ENCODE measurements at regions not wholly inside any gene's neighbourhood (a gene's known extent, or its start where the extent isn't known, plus 50 kb on each side); places are given as distances from the start of the nearest gene placed in this dataset.

DNA sequence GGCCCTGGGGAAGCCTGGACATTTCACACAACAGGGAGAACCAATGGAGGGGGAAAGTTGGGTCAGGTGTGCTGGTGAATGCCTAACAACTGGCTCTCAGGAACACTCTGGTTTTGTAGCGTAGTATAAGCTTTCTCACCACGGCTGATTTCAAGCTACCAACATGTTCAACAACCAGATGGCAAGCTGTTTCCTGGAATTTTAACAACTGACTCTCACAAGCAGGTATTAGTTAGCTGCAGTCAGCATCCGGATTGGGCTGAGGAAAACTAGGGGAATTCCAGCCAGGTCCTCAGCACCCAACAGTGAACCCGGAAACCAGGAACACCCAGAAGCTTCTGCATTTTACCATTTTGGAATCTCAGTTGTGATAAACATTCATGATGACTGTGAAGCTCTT is 162.3 kb upstream of the CAMK1G start:
- no peak for DNase-seq

DNA sequence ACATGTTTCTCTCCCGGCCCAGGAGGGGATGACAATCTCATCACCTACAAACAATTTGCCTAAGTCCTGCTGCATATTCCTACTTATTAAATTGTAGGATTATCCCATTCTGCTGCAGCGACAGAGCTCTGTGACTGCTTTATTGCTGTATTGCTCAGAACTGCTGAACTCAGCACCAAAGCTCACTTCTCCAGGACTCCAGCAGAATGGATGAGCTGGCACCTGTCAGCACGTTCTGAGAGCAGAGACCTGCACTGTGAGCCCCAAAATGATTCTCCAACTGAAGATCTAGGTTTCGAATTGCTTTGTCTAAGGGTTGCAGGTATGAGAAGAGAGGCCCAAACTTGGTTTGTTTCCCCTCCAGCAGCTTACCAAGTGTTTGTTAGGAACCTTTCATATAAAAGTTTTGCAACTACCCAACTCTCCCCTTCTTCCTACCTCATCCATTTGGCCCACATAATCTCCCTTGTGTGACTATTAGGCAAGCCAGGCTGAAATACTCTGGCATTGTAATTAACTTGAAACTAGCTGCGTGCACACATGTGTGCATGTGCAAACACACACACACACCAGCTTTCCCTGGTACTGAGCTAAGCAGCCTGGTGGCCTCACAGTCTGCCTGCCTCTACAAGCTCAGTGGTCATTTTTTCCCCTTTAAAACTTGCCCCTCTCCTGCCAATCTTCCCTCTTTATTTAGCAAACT is 161.4 kb upstream of the CAMK1G start:
- DNase-seq, result no peak

DNA sequence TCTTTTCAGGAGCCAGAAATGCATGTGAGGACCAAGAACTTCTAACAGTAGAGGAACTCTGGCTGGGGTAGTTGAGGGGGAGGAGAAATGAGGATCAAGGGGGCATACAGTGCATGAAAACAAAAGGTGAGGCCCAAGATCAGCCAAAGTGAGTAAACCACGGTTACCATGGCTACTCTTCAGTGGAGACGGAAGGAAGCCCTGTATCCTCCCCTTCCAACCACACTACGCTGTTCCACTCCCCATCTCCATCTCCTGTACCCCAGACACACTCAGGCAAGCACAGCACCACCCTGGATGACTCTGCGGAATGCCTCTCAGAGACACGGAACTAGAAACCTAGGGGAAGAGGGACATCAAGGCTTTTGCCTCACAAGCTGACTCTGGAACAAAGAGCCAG is 157.6 kb upstream of the CAMK1G start:
- no peak for DNase-seq

DNA sequence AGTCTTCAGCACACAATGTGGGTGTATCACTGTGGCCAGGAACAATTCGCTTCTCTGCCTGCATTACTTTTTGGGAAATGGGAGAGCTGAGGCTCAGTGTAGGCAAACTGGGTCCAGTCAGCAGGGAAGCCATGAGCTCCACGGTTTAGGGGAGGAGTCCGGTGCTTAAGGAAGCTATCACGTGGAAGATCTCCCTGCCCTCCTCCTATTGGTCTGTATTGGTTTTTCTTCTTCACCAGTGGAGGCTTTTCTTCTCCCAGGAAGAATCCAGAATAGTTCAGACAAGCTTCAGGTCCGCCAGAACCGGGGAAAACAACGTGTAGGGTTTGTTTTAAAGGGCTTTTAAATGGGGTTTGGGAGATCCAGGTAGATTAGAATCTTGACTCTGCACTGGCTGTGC is 156.2 kb upstream of the CAMK1G start:
- no peak for DNase-seq

DNA sequence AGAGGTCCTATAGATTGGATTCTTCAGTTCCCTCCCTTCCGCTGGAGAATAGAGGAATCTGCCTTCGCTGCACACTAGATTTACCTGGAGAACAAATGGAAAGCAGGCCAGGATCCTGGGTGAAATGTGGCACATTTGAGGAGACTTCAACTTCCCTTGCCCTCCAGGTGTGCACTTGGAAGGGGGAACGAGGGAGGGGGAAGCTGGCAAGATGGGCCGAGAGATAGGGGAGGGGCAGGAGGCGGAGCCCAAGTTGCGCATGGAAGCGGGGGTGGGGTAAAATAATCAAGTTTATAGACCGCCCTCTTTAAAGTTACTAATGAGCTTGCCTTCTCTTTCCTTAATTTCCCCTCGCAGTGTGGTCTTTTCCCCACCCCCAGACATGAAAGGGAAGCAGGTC is 155.7 kb upstream of the CAMK1G start:
- DNase-seq, result no peak

DNA sequence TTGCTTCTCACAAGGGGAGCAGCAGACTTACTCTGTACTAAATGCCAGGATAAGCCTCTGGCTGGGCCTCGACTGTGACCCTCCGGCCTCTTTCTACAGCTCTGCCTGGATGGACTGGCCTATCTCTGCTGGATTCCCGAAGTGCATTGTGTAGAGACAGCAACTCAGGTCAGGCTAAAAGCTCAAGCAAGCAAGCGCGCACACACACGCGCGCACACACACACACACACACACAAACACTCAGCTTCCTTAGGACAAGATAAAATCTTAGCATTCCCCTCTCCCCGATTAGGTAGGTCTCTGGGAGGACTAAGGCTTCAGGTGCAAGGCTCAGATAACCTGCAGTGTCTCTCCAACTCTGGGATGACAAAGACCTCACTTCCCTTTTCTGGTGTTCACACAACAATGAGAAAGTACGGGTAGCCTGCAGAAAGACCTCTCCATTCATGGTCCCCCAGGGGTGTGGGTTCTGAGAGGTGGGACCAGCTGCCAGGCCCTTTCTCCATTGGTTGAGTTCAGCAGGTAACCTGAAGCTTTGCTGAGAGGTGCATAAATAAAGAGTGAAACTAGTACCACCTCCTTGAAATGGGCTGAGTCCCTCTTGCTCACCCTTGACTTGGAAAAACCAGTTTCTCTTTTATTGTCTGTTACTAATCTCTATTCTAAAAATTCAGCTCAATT is 155.1 kb upstream of the CAMK1G start:
- DNase-seq, result no peak

DNA sequence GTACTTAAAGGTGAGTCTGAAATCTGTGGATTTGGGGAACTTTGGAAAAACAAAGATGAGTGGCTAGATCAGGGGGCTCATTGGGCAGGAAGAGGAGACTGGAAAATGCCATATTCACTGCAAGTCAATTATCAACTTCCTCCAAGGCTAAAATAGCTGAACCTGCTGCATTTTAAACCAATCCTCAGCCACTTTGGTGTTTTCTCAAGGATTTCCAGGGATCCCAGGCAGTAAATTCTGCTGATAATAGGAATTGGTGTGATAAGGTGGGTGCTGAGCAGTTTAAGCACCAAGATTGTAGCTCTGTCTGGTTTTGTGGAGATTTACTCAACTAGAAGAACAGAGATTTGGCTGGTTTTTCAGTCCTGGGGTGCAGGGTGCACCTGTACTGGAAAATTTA is 153.9 kb upstream of the CAMK1G start:
- DNase-seq, result no peak

DNA sequence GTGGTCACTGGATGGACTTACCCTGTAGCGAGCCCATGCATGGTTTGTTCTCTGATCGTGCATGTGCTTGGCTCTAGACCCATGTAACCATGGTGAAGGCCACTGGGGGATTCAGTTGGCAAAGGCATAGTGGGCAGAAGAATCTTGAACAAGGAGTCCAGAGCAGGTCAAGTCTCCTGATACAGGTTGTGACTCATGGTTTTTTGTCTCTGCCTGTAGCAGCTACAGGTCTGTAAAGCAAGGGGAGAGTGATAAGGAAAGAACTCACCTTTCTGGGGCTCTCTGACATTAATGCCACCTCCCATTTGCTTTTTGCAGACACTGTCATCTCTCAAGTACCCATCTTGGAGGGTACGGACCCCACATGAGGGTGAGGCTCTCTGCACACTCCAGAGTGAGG is 153.4 kb upstream of the CAMK1G start:
- DNase-seq, result no peak

DNA sequence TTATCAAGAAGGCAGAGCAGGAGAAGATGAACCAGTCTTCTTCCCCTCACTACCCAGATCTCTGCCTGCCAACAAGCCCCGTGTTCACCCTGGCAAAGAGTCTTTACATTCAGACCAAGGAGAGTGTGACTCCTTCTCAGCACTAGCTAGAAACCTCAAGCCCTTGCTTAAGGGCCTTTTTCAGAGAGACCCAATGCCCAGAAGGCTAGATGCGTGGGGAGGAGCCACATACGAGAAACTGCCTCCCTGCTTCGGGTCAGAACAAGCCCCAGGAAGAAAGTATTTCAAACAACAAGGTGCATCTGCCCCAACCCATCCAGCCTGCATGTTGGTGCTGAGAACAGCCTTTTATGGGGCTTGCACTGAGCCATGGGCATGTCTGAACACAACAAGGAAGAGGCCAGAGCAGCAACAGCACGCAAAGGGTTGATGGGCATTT is 152.7 kb upstream of the CAMK1G start:
- no peak for DNase-seq

DNA sequence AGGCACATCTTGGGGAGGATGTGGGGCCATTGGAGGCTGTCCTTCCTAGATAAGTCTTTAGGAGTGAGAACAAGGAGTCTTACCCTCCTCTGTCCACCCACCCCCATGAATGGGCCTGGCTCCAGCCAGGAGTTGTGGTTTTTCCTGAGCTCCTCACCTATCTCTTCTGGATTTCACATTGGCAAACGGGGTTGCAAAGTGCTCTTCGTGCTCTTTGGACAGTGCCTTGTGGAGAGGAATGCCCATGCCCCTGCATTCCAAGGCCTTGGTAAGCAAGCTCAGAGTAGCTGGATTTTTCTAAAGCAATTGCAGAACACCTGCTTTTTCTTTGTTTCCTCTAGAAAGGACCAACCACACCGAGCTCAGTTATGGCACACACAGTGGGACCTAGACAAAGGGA is 152.1 kb upstream of the CAMK1G start:
- DNase-seq, result no peak

DNA sequence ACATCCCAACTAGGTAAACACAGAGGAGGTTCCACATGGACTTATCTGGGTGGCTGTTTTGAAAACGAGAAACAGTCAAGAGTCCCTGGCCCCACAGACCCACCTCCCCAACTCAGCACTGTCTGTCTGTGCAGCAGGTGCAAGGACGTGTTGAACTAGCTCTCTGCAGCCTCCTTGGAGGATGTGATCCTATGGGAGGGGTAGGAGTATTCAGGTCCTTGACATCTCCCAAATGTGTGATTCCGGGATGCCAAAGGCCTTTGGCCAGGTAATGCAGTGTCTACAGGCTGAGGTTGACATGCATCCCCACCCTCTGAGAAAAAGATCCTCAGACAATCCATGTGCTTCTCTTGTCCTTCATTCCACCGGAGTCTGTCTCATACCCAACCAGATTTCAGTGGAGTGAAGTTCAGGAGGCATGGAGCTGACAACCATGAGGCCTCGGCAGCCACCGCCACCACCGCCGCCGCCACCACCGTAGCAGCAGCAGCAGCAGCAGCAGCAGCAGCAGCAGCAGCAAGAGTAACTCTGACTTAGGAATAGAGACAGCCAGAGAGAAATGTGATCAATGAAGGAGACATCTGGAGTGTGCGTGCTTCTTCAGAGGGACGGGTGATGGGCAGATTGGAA is 151.6 kb upstream of the CAMK1G start:
- DNase-seq, result no peak

DNA sequence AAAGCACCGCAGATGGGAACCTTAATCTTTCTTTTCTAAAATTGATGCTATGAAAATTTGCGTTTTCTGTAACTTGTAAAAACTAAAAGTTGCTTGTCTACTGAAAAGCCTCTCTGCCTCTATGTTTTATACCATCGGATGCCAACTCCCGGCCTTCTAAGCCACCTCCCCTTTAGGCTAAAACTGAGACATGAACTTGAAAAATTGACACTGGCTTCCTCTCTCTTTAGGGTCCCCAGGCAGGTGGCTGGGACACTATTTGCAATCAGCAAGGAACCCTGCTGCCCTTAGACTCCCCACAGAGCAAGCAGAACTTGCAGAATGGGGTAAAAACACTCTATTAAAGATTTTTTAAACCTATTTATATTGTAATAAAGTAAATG is 151.1 kb upstream of the CAMK1G start:
- no peak for DNase-seq

DNA sequence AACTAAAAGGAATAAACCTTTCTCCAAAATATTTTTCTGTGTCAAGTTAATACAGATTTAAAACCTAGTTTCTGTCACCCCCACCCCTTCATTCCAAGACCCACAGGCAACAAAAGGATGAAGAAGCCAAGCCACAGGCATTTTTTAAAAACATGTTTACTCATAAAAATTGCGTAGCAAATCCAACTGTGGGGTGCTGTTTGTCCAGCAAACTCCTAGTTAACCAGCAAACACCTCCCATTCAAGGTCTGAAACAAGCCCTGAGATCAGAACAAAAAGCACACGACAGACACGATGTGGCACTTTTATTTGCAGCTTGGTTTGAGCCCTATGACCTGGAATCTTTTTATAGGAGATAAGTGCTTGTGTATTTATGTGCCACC is 149.9 kb upstream of the CAMK1G start:
- DNase-seq, result no peak

DNA sequence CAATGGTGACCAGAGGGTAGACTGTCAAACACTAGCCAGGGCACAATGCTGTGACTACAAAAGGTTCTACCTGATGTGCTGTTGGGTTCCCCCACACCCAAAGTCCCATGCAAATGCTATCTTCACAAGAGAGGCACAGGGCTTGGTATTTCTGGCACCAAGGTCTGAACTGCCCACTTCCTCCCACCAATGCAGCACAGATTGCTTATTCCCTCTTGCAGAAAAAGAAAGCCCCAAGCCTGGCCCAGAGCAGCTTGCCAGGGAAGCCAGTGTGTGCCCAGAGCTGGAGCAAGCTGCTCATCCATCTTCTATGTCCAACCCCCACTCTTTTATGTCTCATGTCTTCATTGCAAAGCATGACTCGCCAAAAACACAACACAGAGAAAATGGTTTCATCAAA is 149.4 kb upstream of the CAMK1G start:
- DNase-seq, result no peak

DNA sequence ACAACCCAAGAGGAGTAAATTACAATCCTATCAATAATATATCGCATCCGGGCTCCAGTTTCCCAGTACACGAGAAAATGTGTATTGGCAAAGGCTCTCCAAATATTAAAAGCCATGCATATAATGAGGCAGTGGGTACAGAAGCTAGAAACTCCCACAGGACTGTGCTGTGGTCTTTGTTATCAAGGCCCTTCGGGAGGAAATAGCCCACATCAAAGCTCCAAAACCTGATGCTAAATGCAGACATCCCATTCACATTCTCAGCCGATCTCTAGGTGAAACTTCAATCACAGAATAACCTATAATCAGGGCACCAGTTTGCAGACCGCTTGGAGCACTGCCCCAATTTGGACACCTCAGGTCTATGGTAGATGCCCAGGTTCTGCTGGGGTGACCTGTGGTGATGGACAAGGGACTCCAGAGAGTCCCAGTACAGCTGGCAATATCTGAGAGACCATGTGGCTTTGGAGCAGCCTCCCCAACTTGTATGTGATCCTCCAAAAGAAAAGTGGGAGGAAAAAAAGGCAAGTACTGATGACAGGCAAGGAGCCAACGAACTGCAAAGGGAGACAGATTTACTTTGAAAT is 148.8 kb upstream of the CAMK1G start:
- no peak for DNase-seq

DNA sequence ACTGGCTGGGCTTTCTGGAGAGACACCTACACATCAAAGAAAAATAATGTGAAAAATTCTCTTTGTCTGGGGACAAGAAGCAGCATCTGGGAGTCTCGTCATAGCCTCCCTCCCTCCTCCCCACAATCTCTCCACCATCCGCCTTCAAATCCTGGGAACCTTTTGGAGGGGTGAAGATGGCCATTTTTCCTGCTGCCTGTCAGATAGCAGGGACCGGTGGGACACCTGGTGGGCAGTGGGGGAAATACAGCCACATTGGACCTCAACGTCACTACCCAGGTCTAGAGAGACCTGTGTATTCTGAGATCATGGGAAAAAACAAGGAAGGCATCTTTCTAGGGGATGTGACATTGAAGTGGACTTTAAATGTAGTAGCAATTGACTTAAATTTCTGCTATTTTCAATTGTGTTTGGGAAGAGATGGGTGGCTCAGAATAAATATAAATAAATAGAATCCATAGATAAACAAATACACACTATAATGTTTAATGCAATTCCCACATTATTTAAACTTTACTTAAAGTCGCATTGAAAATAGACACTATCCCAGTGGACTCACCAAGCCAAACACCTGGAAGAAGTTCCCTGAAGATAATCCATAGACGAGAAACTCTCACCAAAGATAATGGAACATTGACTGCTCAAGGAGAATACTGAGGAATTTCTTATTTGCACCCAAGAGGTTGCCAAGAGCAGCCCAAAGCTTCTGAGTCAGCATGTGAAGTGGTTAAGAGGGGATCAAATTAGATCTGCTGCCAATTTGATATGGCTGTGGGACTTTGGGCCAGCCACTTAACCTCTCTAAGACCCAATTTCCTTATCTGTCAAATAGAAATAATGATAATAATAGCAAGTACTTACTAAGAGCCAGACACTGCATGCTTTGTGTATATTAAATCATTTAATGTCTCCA is 147.6 kb upstream of the CAMK1G start:
- DNase-seq, result no peak

DNA sequence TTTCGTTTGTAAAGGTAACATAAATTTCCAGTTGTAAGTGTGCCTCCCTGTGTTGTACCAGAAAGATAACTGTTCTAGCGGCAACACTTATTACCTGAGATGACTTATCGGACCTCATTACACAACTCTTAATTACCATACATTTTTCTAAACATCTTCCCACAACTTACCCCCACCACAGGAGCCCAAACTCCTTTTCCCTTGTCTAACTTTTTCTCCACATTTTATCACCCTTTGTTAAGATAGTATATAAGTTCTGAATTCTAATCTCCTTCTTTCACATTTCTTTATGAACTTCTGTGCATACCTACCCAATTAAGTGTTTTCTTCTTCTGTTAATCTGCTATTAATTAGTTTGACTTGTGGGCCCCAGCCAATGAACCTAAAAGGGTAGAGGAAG is 143.7 kb upstream of the CAMK1G start:
- no peak for DNase-seq

DNA sequence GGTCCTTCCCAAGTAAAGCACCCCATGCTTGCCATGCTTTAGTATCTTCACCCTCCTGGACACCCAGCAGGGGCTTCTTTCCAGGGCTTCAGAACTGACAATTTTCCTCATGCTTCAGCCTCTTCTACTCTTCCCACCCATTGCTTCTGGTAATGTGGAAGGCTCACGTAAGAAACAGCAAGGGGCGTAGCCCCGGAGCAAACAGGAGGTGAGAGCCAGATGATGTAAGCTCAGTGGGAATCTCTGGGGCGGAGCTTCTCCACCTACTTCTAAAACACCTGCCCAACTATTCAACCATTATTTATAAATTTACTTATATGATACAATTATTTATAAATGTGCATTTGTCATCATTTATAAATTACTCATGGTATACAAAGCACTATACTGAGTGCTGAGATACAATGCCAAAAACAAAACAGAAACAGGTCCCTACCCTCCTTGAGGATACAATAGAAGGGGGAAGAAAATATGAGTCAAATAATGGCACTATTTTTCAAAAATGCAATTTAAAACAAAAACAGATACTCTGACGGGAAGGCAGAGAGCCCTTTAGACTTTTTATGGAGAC is 140.1 kb upstream of the CAMK1G start:
- DNase-seq, result no peak

DNA sequence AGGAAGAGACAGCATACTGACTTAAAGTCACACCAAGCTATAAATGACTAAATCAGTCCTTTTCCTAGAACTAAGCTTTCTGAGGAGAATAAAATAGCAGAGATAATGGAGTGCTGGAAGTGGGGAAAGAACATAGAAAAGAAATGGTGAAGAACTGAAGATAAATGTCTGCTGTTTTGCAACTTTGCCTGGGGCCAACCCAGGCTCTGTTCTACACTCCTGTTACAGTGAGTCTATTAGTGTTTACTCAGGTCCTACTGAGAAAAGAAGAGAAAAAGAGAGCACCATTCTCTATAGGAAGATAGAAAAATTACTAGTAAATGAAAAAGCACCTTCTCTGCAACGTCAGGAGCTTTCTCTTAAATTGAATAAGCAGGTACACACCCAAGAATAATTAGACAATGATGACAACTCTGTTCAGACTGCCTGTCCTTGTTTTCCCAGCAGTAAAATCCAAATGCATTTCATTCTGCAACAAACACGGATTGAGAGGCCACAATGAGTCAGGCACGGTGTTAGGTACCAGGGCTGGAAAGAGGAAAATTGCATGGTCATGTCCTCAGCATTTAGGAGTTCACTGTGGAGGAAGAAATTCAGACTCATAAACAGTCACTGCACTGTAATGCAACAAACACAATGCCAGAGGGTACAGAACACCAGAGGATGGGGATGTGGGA is 139.4 kb upstream of the CAMK1G start:
- DNase-seq, result no peak

DNA sequence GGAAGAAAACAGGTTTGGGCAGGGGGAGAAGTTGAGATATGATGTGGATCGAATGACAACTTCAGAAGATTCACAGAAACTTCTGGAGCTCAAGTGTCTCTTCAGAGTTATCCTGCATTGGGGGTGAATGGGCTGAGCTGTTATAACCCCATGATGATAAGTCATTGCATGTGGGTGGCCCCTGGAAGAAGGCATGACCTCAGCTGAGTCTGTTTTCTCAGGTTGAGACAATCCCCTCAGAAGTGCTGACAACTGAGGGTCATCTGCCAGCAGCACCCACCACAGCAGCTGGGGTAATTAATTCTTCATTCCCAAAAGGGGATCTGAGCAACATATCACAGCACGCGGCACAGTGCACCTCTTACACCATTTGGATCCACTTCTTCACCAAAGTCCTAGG is 138.6 kb upstream of the CAMK1G start:
- DNase-seq, result no peak

DNA sequence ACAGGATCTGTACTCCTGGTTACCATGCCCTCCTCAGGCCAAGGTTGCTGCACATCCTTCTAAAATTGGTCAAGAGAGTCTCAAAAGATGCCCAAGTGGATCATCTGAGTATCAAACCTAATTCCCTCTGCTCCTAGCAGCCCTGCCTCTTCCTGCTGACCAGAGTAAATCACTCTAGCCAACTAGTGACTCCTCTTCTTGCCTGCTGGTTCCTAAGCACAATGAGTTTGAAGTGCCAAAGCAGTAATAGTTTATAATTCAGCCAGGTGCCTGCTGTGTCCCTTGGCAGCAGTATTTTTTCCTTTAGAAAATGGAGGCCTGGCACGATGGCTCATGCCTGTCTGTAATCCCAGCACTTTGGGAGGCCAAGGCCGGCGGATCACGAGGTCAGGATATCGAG is 137.9 kb upstream of the CAMK1G start:
- no peak for DNase-seq

DNA sequence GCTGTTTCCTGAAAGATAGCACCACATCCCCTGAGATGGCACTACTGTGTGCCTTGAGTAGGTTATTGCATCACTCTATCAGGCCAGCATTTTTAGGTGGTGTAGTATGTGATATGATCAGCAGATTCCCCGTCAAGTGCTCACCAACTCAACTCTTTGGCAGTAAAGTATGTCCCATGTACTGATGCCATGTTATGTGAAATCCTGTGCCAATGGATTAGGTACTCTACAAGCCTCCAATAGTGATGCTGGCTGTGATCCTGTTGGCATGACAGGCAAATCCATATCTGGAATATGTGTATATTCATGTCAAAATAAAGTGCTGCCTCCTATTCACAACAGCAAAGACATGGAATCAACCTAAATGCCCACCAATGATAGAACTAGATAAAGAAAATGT is 137.2 kb upstream of the CAMK1G start:
- no peak for DNase-seq
